Testis (tissue), 2 donors: ENCODE measurements at regions not wholly inside any gene's neighbourhood (a gene's known extent, or its start where the extent isn't known, plus 50 kb on each side); places are given as distances from the start of the nearest gene placed in this dataset.

Experiments
- DNase-seq: peaks from one replicate; pipeline ENCODE4 v3.0.0-alpha.2; 2019
- H3K27ac ChIP-seq, 2 donors: fragments of 200-600 bp; sonication (generic); one replicate each; pipeline ENCODE4 v1.5.1; 2019
- H3K27me3 ChIP-seq: fragments of 200-600 bp; sonication (generic); one replicate; pipeline ENCODE4 v1.5.1; 2019
- H3K36me3 ChIP-seq: fragments of 200-600 bp; sonication (generic); one replicate; pipeline ENCODE4 v1.5.1; 2017; ENCODE audit warnings: low read depth; ENCODE audit errors: missing control alignments
- H3K4me1 ChIP-seq: fragments of 200-600 bp; sonication (generic); one replicate; pipeline ENCODE4 v1.5.1; 2019
- H3K4me3 ChIP-seq, 2 donors: fragments of 200-600 bp; sonication (generic); one replicate each; pipeline ENCODE4 v1.5.1; 2017 to 2019
- H3K9me3 ChIP-seq: fragments of 200-600 bp; sonication (generic); one replicate; pipeline ENCODE4 v1.5.1; 2017
- CTCF ChIP-seq, 3 experiments: fragments of 450-650 bp in 2 of 3; fragments of 200-600 bp in 1 of 3; sonication (generic) in 1 of 3; IDR thresholded peaks; one replicate each; pipeline ENCODE4 v1.5.1; 2016 to 2019; ENCODE audit warnings: antibody characterized with exemption in 3 of 3, mild to moderate bottlenecking in 2 of 3, moderate library complexity in 1 of 3
- POLR2A ChIP-seq: fragments of 450-650 bp; IDR thresholded peaks from one replicate; pipeline ENCODE4 v1.6.1; 2017; ENCODE audit warnings: antibody characterized with exemption, mild to moderate bottlenecking, moderate library complexity
- WGBS, 2 donors: methylation state at CpG; one replicate each; pipeline ENCODE4 v1.1.5; 2018; 5-methylcytosine and 5-hydroxymethylcytosine counted together
- intact Hi-C: fragments of 100-400 bp; cut with DNase I; formaldehyde crosslinking; loops from one replicate; pipeline ENCODE4 v1.15.1; 2023; ENCODE audit warnings: low total_unique reads

- DNase-seq = no peak
- H3K27me3 ChIP-seq = no peaks in the 10 kb centered on the region
- WGBS, 2 donors = 73 to 80% methylated on average over 4 of the region's 4 CpGs
- H3K4me3 ChIP-seq = no peak overlapping the region
- no peaks in the 10 kb centered on the region for H3K9me3 ChIP-seq
- H3K4me1 ChIP-seq = no peaks in the 10 kb centered on the region
- no peak overlapping the region for H3K27ac ChIP-seq
- H3K36me3 ChIP-seq = no peaks in the 10 kb centered on the region
- TF ChIP-seq CTCF (IDR thresholded peaks at IDR 0.05) (no peak), POLR2A (no peak)
- intact Hi-C loops = no loop called here
Measured at GRCh38 chr3:184440151-184440550, 60.3 kb downstream of the CHRD start.

GRCh38 chr3:184441202-184441900, 61.5 kb downstream of the CHRD start:
- H3K4me3 ChIP-seq = no peak overlapping the region
- TF ChIP-seq CTCF (IDR thresholded peaks at IDR 0.05) (no peak), POLR2A (no peak)
- no peaks in the 10 kb centered on the region for H3K36me3 ChIP-seq
- no peaks in the 10 kb centered on the region for H3K9me3 ChIP-seq
- H3K4me1 ChIP-seq = no peaks in the 10 kb centered on the region
- 72 to 73% methylated on average over 8 of the region's 8 CpGs for WGBS, 2 donors
- intact Hi-C loops = no loop called here
- no peak overlapping the region for H3K27ac ChIP-seq
- no peak for DNase-seq
- no peaks in the 10 kb centered on the region for H3K27me3 ChIP-seq

GRCh38 chr3:184443364-184443763, 63.5 kb downstream of the CHRD start:
- Histone ChIP-seq H3K4me3 (no peak overlapping the region), H3K36me3 (no peaks in the 10 kb centered on the region), H3K27me3 (no peaks in the 10 kb centered on the region), H3K27ac (no peak overlapping the region), H3K9me3 (no peaks in the 10 kb centered on the region), H3K4me1 (no peaks in the 10 kb centered on the region)
- 94 to 97% methylated on average over 8 of the region's 8 CpGs for WGBS, 2 donors
- intact Hi-C loops = no loop called here
- TF ChIP-seq POLR2A (no peak), CTCF (IDR thresholded peaks at IDR 0.05) (no peak)
- DNase-seq = no peak

- 64 to 92% methylated on average over 5 of the region's 5 CpGs for WGBS, 2 donors
- Histone ChIP-seq H3K27me3 (no peaks in the 10 kb centered on the region), H3K4me1 (no peaks in the 10 kb centered on the region), H3K4me3 (no peak overlapping the region), H3K36me3 (no peaks in the 10 kb centered on the region), H3K9me3 (no peaks in the 10 kb centered on the region), H3K27ac (no peak overlapping the region)
- DNase-seq = no peak
- TF ChIP-seq CTCF (IDR thresholded peaks at IDR 0.05) (no peak), POLR2A (no peak)
- intact Hi-C loops = no loop called here
Measured at GRCh38 chr3:184443831-184444230, 64.0 kb downstream of the CHRD start.
